ENCODE measurements at regions not wholly inside any gene's neighbourhood (a gene's known extent, or its start where the extent isn't known, plus 50 kb on each side); places are given as distances from the start of the nearest gene placed in this dataset.
"Not testable (repeated sequence)": the region's sequence is repeated elsewhere in the genome, so short reads cannot be mapped to it uniquely, and the experiment has no call there.

GRCh38 chr13:44679597-44679996 lies 103.5 kb upstream of the TSC22D1 start:
- TF ChIP-seq CTCF (IDR thresholded peaks at IDR 0.05; ENCODE audit: low read depth, low read length, missing control alignments), result no peak
- no peak for DNase-seq (ENCODE audit: low read depth)
- in situ Hi-C loops (cut with HindIII; ENCODE audit: low sequenced_read_pairs), result no loop called here
- H3K4me3 ChIP-seq (ENCODE audit: low read depth, low read length), result no peak overlapping the region

GRCh38 chr13:44678197-44678596 lies 102.1 kb upstream of the TSC22D1 start:
- no peak overlapping the region for H3K4me3 ChIP-seq (ENCODE audit: low read depth, low read length)
- no peak for DNase-seq (ENCODE audit: low read depth)
- in situ Hi-C loops (cut with HindIII; ENCODE audit: low sequenced_read_pairs), result no loop called here
- TF ChIP-seq CTCF (IDR thresholded peaks at IDR 0.05; ENCODE audit: low read depth, low read length, missing control alignments), result no peak

GRCh38 chr13:44676534-44676933 lies 100.4 kb upstream of the TSC22D1 start:
- in situ Hi-C loops (cut with HindIII; ENCODE audit: low sequenced_read_pairs), result no loop called here

GRCh38 chr13:44669534-44669933 lies 93.4 kb upstream of the TSC22D1 start:
- no peak overlapping the region for H3K4me3 ChIP-seq (ENCODE audit: low read depth, low read length)
- TF ChIP-seq CTCF (IDR thresholded peaks at IDR 0.05; ENCODE audit: low read depth, low read length, missing control alignments), result no peak
- in situ Hi-C loops (cut with HindIII; ENCODE audit: low sequenced_read_pairs), result no loop called here
- DNase-seq (ENCODE audit: low read depth), result no peak

More at GRCh38 chr13:44676534-44676933, 100.4 kb upstream of the TSC22D1 start:
- TF ChIP-seq CTCF (IDR thresholded peaks at IDR 0.05; ENCODE audit: low read depth, low read length, missing control alignments), result no peak
- no peak overlapping the region for H3K4me3 ChIP-seq (ENCODE audit: low read depth, low read length)
- no peak for DNase-seq (ENCODE audit: low read depth)

GRCh38 chr13:44668688-44669087 lies 92.6 kb upstream of the TSC22D1 start:
- no peak overlapping the region for H3K4me3 ChIP-seq (ENCODE audit: low read depth, low read length)
- DNase-seq (ENCODE audit: low read depth), result no peak

GRCh38 chr13:44667943-44668342 lies 91.8 kb upstream of the TSC22D1 start:
- no peak for TF ChIP-seq CTCF (IDR thresholded peaks at IDR 0.05; ENCODE audit: low read depth, low read length, missing control alignments)
- in situ Hi-C loops (cut with HindIII; ENCODE audit: low sequenced_read_pairs), result no loop called here
- H3K4me3 ChIP-seq (ENCODE audit: low read depth, low read length), result no peak overlapping the region
- DNase-seq (ENCODE audit: low read depth), result peak; percentile 60

More at GRCh38 chr13:44668688-44669087, 92.6 kb upstream of the TSC22D1 start:
- no peak for TF ChIP-seq CTCF (IDR thresholded peaks at IDR 0.05; ENCODE audit: low read depth, low read length, missing control alignments)
- in situ Hi-C loops (cut with HindIII; ENCODE audit: low sequenced_read_pairs), result no loop called here

- DNase-seq (ENCODE audit: low read depth); H3K4me3 ChIP-seq (ENCODE audit: low read depth, low read length); in situ Hi-C loops (cut with HindIII; ENCODE audit: low sequenced_read_pairs): not testable (repeated sequence)
Measured at GRCh38 chr13:44666538-44666937, 90.4 kb upstream of the TSC22D1 start.

Measured in astrocyte of the cerebellum (primary cell).